SK-N-SH treated with all-trans-retinoic acid at 6 μM for 48 hours (cell line): ENCODE measurements at regions not wholly inside any gene's neighbourhood (a gene's known extent, or its start where the extent isn't known, plus 50 kb on each side); places are given as distances from the start of the nearest gene placed in this dataset.

Experiments used
- ARNTL ChIP-seq: fragments of 450-650 bp; formaldehyde crosslinking; IDR thresholded peaks from 2 replicates; pipeline ENCODE4 v1.5.0; 2020; ENCODE audit warnings: low read depth, mild to moderate bottlenecking, moderate library complexity, borderline replicate concordance
- CSDC2 ChIP-seq: fragments of 250-450 bp; sonication (Bioruptor Pico); IDR thresholded peaks from 2 replicates; pipeline ENCODE4 v1.5.0; 2020; ENCODE audit warnings: mild to moderate bottlenecking, moderate library complexity
- ESRRG ChIP-seq: fragments of 250-450 bp; sonication (Bioruptor Pico); IDR thresholded peaks from 2 replicates; pipeline ENCODE4 v1.6.1; 2021; ENCODE audit warnings: mild to moderate bottlenecking
- RARB ChIP-seq: fragments of 250-450 bp; sonication (Bioruptor Pico); IDR thresholded peaks from 2 replicates; pipeline ENCODE4 v1.8.0; 2021; ENCODE audit warnings: mild to moderate bottlenecking, moderate library complexity
- SNAI2 ChIP-seq: fragments of 250-450 bp; sonication (Bioruptor Pico); IDR thresholded peaks from 2 replicates; pipeline ENCODE4 v1.5.0; 2020; ENCODE audit warnings: mild to moderate bottlenecking, moderate library complexity
- ZFP3 ChIP-seq: fragments of 250-450 bp; sonication (Bioruptor Pico); IDR thresholded peaks from 2 replicates; pipeline ENCODE4 v1.5.0; 2020; ENCODE audit warnings: mild to moderate bottlenecking, moderate library complexity
- ZNF70 ChIP-seq: fragments of 450-650 bp; formaldehyde crosslinking; IDR thresholded peaks from 2 replicates; pipeline ENCODE4 v1.5.0; 2020; ENCODE audit warnings: mild to moderate bottlenecking, moderate library complexity
- TF ChIP-seq, protein P1 (sequence below): fragments of 250-450 bp; sonication (Bioruptor Pico); IDR thresholded peaks from 2 replicates; pipeline ENCODE4 v1.5.1; 2021; ENCODE audit warnings: mild to moderate bottlenecking, moderate library complexity

DNA sequence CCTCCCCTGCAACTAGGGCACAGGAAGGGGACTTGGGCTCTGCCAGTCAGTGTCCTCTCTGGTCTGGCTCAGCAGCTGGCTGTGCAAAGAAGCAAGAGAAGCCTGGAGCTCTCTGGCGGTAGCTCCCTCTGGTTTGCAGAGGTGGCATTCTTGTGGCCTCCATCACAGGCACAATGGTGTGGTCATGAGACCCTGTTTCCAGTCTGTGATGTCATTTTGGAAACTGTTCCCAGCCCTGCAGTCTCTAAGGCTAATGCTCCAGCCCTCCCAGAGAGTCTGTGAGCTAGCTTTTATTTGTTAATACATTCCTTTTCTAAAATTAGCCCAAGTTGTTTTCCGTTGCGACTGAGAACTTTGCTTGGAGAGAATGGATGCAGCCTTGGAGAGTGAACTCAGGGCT is 69.5 kb upstream of the FOXQ1 start:
- TF ChIP-seq SNAI2 (CRISPR knock-in tag), result no peak
- TF ChIP-seq ZNF70 (CRISPR knock-in tag), result no peak
- TF ChIP-seq RARB, result no peak
- TF ChIP-seq, protein P1, sequence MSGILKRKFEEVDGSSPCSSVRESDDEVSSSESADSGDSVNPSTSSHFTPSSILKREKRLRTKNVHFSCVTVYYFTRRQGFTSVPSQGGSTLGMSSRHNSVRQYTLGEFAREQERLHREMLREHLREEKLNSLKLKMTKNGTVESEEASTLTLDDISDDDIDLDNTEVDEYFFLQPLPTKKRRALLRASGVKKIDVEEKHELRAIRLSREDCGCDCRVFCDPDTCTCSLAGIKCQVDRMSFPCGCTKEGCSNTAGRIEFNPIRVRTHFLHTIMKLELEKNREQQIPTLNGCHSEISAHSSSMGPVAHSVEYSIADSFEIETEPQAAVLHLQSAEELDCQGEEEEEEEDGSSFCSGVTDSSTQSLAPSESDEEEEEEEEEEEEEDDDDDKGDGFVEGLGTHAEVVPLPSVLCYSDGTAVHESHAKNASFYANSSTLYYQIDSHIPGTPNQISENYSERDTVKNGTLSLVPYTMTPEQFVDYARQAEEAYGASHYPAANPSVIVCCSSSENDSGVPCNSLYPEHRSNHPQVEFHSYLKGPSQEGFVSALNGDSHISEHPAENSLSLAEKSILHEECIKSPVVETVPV (CRISPR knock-in tag), result no peak
- TF ChIP-seq ARNTL (CRISPR knock-in tag), result no peak
- no peak for TF ChIP-seq ZFP3 (CRISPR knock-in tag)
- TF ChIP-seq CSDC2, result no peak
- no peak for TF ChIP-seq ESRRG (CRISPR knock-in tag)
